ENCODE measurements at regions not wholly inside any gene's neighbourhood (a gene's known extent, or its start where the extent isn't known, plus 50 kb on each side); places are given as distances from the start of the nearest gene placed in this dataset.
"Not testable (repeated sequence)": the region's sequence is repeated elsewhere in the genome, so short reads cannot be mapped to it uniquely, and the experiment has no call there.

GRCh38 chr4:186366326-186366725 lies 100.3 kb downstream of the F11 start:
- no peak overlapping the region for H3K4me3 ChIP-seq (ENCODE audit: low read length)
- no peak for DNase-seq (ENCODE audit: low read depth, low spot score)

- DNase-seq (ENCODE audit: low read depth, low spot score); H3K4me3 ChIP-seq (ENCODE audit: low read length): not testable (repeated sequence)
Measured at GRCh38 chr4:186363038-186363437, 97.0 kb downstream of the F11 start.

GRCh38 chr4:186360551-186360950 lies 94.6 kb downstream of the F11 start:
- no peak overlapping the region for H3K4me3 ChIP-seq (ENCODE audit: low read length)
- DNase-seq (ENCODE audit: low read depth, low spot score): no peak

GRCh38 chr4:186351668-186352194 lies 85.7 kb downstream of the F11 start:
- no peak for DNase-seq (ENCODE audit: low read depth, low spot score)

GRCh38 chr4:186348433-186348832 lies 82.4 kb downstream of the F11 start:
- DNase-seq (ENCODE audit: low read depth, low spot score): no peak
- H3K4me3 ChIP-seq (ENCODE audit: low read length): no peak overlapping the region

More at GRCh38 chr4:186351668-186352194, 85.7 kb downstream of the F11 start:
- H3K4me3 ChIP-seq (ENCODE audit: low read length): no peak overlapping the region

- H3K4me3 ChIP-seq (ENCODE audit: low read length): no peak overlapping the region
- no peak for DNase-seq (ENCODE audit: low read depth, low spot score)
Measured at GRCh38 chr4:186347743-186348142, 81.8 kb downstream of the F11 start.

GRCh38 chr4:186345184-186345583 lies 79.2 kb downstream of the F11 start:
- H3K4me3 ChIP-seq (ENCODE audit: low read length): no peak overlapping the region
- no peak for DNase-seq (ENCODE audit: low read depth, low spot score)

- DNase-seq (ENCODE audit: low read depth, low spot score): no peak
- H3K4me3 ChIP-seq (ENCODE audit: low read length): no peak overlapping the region
Measured at GRCh38 chr4:186342582-186342981, 76.6 kb downstream of the F11 start.

GRCh38 chr4:186341655-186342054 lies 75.7 kb downstream of the F11 start:
- DNase-seq (ENCODE audit: low read depth, low spot score): no peak
- H3K4me3 ChIP-seq (ENCODE audit: low read length): no peak overlapping the region

All from Jurkat, Clone E6-1 (cell line).